Activated CD8-positive, alpha-beta T cell treated with anti-CD3 and anti-CD28 coated beads, Interleukin-2, amount 10 ng/mL, durations not matched to agents 7 days and 5 days (primary cell): ENCODE measurements at regions not wholly inside any gene's neighbourhood (a gene's known extent, or its start where the extent isn't known, plus 50 kb on each side); places are given as distances from the start of the nearest gene placed in this dataset.

Experiments
- ATAC-seq: fragments of 150-1000 bp; cut with Tn5 transposase; one replicate; pipeline ENCODE4 v1.10.0; 2021; ENCODE audit warnings: moderate library complexity
- CTCF ChIA-PET: fragments of 350-600 bp; sonication (Branson Sonifier 250); formaldehyde crosslinking; loops from one replicate; lab custom pipeline; 2021; ENCODE audit warnings: antibody characterized with exemption; lab: Charles Lee
- POLR2A ChIA-PET: fragments of 350-600 bp; sonication (Branson Sonifier 250); formaldehyde crosslinking; loops from one replicate; lab custom pipeline; 2021; ENCODE audit warnings: antibody characterized with exemption; lab: Charles Lee
- DNase-seq: peaks from one replicate; pipeline ENCODE4 v3.0.0-alpha.2; 2020
- H3K27ac Mint-ChIP-seq: one replicate; pipeline ENCODE4 v1.8.0; 2021; ENCODE audit warnings: mild to moderate bottlenecking, mixed read lengths
- H3K27me3 Mint-ChIP-seq: one replicate; pipeline ENCODE4 v1.8.0; 2021; ENCODE audit warnings: low read depth, mixed read lengths
- H3K36me3 Mint-ChIP-seq: one replicate; pipeline ENCODE4 v1.8.0; 2021; ENCODE audit warnings: low read depth, mixed read lengths
- H3K4me1 Mint-ChIP-seq: one replicate; pipeline ENCODE4 v1.8.0; 2021; ENCODE audit warnings: low read depth, mixed read lengths
- H3K4me3 Mint-ChIP-seq: one replicate; pipeline ENCODE4 v1.8.0; 2021; ENCODE audit warnings: mild to moderate bottlenecking, mixed read lengths
- H3K9me3 Mint-ChIP-seq: one replicate; pipeline ENCODE4 v1.8.0; 2022; ENCODE audit warnings: mixed read lengths; ENCODE audit not compliant: insufficient read depth

GRCh38 chr11:60634126-60634525, 65.3 kb upstream of the MS4A8 start:
- POLR2A ChIA-PET, result no interaction called here
- Mint-ChIP-seq H3K4me1 (peaks cover 13% of the 10 kb centered on the region), H3K9me3 (no peaks in the 10 kb centered on the region), H3K27ac (no peak overlapping the region), H3K27me3 (peaks cover 10% of the 10 kb centered on the region), H3K36me3 (no peaks in the 10 kb centered on the region), H3K4me3 (no peak overlapping the region)
- CTCF ChIA-PET, result interaction anchor here (0.6 to 0.8 kb wide), 2 partner anchors 10 to 60 kb away, joined by 3 read pairs; no protein-coding TSS in a partner anchor
- DNase-seq, result no peak
- no peak for ATAC-seq

- CTCF ChIA-PET, result no interaction called here
These were observed 57.5 kb upstream of the MS4A8 start for GRCh38 chr11:60641940-60642339.

GRCh38 chr11:60647087-60647486, 52.3 kb upstream of the MS4A8 start:
- DNase-seq, result no peak
- no peaks in the 10 kb centered on the region for H3K36me3 Mint-ChIP-seq
- ChIA-PET POLR2A (no interaction called here), CTCF (no interaction called here)
- H3K4me3 Mint-ChIP-seq, result no peak overlapping the region
- no peaks in the 10 kb centered on the region for H3K27me3 Mint-ChIP-seq
- H3K9me3 Mint-ChIP-seq, result no peaks in the 10 kb centered on the region
- ATAC-seq, result no peak
- no peaks in the 10 kb centered on the region for H3K4me1 Mint-ChIP-seq
- H3K27ac Mint-ChIP-seq, result no peak overlapping the region

More at GRCh38 chr11:60641940-60642339, 57.5 kb upstream of the MS4A8 start:
- Mint-ChIP-seq H3K36me3 (no peaks in the 10 kb centered on the region), H3K4me1 (no peaks in the 10 kb centered on the region), H3K4me3 (no peak overlapping the region), H3K9me3 (no peaks in the 10 kb centered on the region), H3K27me3 (no peaks in the 10 kb centered on the region), H3K27ac (no peak overlapping the region)
- ATAC-seq, result no peak
- DNase-seq, result no peak
- POLR2A ChIA-PET, result no interaction called here
